ENCODE measurements at regions not wholly inside any gene's neighbourhood (a gene's known extent, or its start where the extent isn't known, plus 50 kb on each side); places are given as distances from the start of the nearest gene placed in this dataset.
"Not testable (repeated sequence)": the region's sequence is repeated elsewhere in the genome, so short reads cannot be mapped to it uniquely, and the experiment has no call there.

DNA sequence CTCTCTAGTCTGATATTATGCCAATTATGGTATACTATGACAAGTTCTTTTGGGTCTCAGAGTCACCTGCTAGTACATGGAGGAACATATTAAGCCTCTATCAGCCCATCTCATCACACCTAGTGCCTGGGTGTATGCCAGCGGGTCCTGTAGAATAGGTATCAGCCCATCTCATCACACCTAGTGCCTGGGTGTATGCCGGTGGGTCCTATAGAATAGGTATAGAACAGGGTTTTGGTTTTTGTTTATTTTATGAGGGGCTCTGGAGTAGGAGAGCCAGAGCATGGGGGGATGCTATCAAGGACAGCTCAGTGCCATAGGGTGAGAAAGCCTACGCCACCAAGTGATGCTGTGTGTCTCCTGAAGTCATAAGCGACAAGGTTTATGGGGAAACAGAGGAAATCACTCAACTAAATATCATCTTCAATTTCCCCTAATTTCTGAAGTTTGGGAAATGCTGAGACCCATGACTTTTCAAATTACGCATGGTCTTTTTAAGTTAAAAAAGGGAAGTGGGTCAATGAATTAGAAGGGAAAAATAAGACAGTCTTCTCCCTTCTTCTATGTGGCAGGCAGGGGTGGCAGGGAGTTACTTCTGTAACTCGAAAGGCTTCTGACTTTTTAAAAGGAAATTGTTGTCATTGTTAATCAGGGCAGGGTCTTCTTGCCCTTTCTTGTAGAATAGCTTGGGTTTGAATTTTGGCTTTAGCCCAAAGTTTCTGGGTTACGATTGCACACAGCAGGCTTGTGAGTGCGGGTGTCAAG, 781.0 kb upstream of the TPTE start:
- H3K36me3 ChIP-seq (ENCODE audit: control insufficient read depth, insufficient read depth, low read length); intact Hi-C loops (cut with micrococcal nuclease); H3K27me3 ChIP-seq (ENCODE audit: control insufficient read depth in 2 of 2, insufficient read depth in 2 of 2, low read length in 2 of 2); H3K9me1 ChIP-seq (ENCODE audit: control insufficient read depth, insufficient read depth, low read length); H4K20me1 ChIP-seq (replicated peaks; ENCODE audit: control insufficient read depth, insufficient read depth, low read length); DNase-seq (ENCODE audit: extremely low read depth in 1 of 4, low spot score in 3 of 4); POLR2A ChIA-PET; H3K4me1 ChIP-seq (replicated peaks in 1 of 2; ENCODE audit: control insufficient read depth in 2 of 2, insufficient read depth in 2 of 2, low read length in 2 of 2); H3K4me3 ChIP-seq; CTCF ChIA-PET (ENCODE audit: low intra/inter-chr PET ratio); BruUV-seq (replicated peaks); ATAC-seq; H3K9ac ChIP-seq (ENCODE audit: insufficient read depth in 1 of 2, low read depth in 2 of 2, low read length in 2 of 2); H3K4me2 ChIP-seq (ENCODE audit: insufficient read depth, low read length); in situ Hi-C loops (cut with MboI); H2AFZ ChIP-seq (ENCODE audit: low read depth, low read length); FAIRE-seq; H3K79me2 ChIP-seq (ENCODE audit: control insufficient read depth, insufficient read depth, low read length); H3K27ac ChIP-seq (ENCODE audit: extremely low read depth, low read depth, low read length); H3K9me3 ChIP-seq (replicated peaks; ENCODE audit: control insufficient read depth, insufficient read depth, low read depth, low read length): not testable (repeated sequence)
- 3% methylated on average over 7 of the region's 8 CpGs for WGBS (ENCODE audit: insufficient coverage, low coverage, missing lambda C conversion rate)

DNA sequence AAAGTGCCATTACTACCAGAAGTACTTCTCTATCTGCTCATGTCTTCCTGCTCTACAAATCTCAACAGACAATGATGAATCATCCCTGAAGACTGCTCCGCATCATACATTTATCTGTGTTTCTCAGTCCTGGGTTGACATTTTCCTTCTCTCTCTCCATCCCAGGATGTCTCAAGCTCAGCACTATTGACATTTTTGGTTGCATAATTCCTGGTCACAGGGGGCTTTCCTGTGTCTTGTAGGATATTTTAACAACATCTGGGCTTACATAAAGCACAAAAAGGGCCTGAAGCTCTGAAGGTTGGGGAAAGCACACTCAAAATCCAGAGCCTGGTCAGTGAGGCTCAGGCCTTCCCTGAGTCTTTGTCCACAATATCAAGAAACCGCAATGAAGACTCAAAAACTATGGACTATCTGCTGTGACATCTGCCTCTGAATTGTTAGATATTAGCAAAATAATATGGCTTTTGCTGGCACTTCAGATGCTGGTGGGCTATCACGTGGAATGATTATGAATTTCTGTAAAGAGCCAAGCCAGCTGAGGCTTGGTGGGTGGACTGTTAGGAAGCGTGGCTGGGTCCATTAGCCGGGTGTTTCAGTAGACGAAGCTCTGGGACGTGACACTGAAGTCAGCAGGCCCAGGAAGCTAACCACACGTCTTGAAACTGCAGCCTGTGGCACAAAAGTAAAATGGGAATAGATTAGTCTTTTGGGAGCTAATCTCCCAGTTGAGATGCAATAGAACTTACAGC, 780.2 kb upstream of the TPTE start:
- H3K9me1 ChIP-seq (ENCODE audit: control insufficient read depth, insufficient read depth, low read length); H3K4me3 ChIP-seq; BruUV-seq (replicated peaks); H3K4me1 ChIP-seq (replicated peaks in 1 of 2; ENCODE audit: control insufficient read depth in 2 of 2, insufficient read depth in 2 of 2, low read length in 2 of 2); H4K20me1 ChIP-seq (replicated peaks; ENCODE audit: control insufficient read depth, insufficient read depth, low read length); H3K36me3 ChIP-seq (ENCODE audit: control insufficient read depth, insufficient read depth, low read length); ATAC-seq; FAIRE-seq; H3K27ac ChIP-seq (ENCODE audit: extremely low read depth, low read depth, low read length); DNase-seq (ENCODE audit: extremely low read depth in 1 of 4, low spot score in 3 of 4); in situ Hi-C loops (cut with MboI); H3K9me3 ChIP-seq (replicated peaks; ENCODE audit: control insufficient read depth, insufficient read depth, low read depth, low read length); CTCF ChIA-PET (ENCODE audit: low intra/inter-chr PET ratio); intact Hi-C loops (cut with micrococcal nuclease); H3K9ac ChIP-seq (ENCODE audit: insufficient read depth in 1 of 2, low read depth in 2 of 2, low read length in 2 of 2); H3K79me2 ChIP-seq (ENCODE audit: control insufficient read depth, insufficient read depth, low read length); H2AFZ ChIP-seq (ENCODE audit: low read depth, low read length); POLR2A ChIA-PET; H3K4me2 ChIP-seq (ENCODE audit: insufficient read depth, low read length); H3K27me3 ChIP-seq (ENCODE audit: control insufficient read depth in 2 of 2, insufficient read depth in 2 of 2, low read length in 2 of 2): not testable (repeated sequence)
- WGBS (ENCODE audit: insufficient coverage, low coverage, missing lambda C conversion rate), result 0% methylated on average over 8 of the region's 8 CpGs

DNA sequence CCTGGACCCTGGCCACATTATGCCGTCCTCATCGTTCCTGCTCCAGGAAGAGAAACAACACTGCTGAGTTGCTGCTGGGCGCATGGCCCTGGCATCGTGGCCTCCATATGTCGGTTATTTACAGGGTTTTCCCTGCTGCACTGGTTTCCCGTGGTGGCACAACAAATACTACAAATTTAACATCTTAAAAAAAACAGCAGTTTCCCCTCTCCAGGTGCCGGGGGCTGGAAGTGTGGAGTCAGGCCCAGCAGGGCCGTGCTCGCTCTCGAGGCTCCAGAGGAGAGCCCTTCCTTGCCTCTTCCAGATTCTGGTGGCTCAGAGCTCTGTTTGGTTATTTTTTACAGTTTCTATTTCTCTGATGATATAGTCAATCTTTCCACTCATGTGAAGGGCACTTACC, 777.8 kb upstream of the TPTE start:
- H2AFZ ChIP-seq (ENCODE audit: low read depth, low read length); H3K27me3 ChIP-seq (ENCODE audit: control insufficient read depth in 2 of 2, insufficient read depth in 2 of 2, low read length in 2 of 2); FAIRE-seq; H3K79me2 ChIP-seq (ENCODE audit: control insufficient read depth, insufficient read depth, low read length); BruUV-seq (replicated peaks); H3K36me3 ChIP-seq (ENCODE audit: control insufficient read depth, insufficient read depth, low read length); H4K20me1 ChIP-seq (replicated peaks; ENCODE audit: control insufficient read depth, insufficient read depth, low read length); POLR2A ChIA-PET; in situ Hi-C loops (cut with MboI); CTCF ChIA-PET (ENCODE audit: low intra/inter-chr PET ratio); ATAC-seq; H3K9me1 ChIP-seq (ENCODE audit: control insufficient read depth, insufficient read depth, low read length); H3K27ac ChIP-seq (ENCODE audit: extremely low read depth, low read depth, low read length); H3K4me1 ChIP-seq (replicated peaks in 1 of 2; ENCODE audit: control insufficient read depth in 2 of 2, insufficient read depth in 2 of 2, low read length in 2 of 2); H3K4me3 ChIP-seq; intact Hi-C loops (cut with micrococcal nuclease); H3K4me2 ChIP-seq (ENCODE audit: insufficient read depth, low read length); H3K9me3 ChIP-seq (replicated peaks; ENCODE audit: control insufficient read depth, insufficient read depth, low read depth, low read length); DNase-seq (ENCODE audit: extremely low read depth in 1 of 4, low spot score in 3 of 4); H3K9ac ChIP-seq (ENCODE audit: insufficient read depth in 1 of 2, low read depth in 2 of 2, low read length in 2 of 2): not testable (repeated sequence)
- 0% methylated on average over 6 of the region's 10 CpGs for WGBS (ENCODE audit: insufficient coverage, low coverage, missing lambda C conversion rate)

DNA sequence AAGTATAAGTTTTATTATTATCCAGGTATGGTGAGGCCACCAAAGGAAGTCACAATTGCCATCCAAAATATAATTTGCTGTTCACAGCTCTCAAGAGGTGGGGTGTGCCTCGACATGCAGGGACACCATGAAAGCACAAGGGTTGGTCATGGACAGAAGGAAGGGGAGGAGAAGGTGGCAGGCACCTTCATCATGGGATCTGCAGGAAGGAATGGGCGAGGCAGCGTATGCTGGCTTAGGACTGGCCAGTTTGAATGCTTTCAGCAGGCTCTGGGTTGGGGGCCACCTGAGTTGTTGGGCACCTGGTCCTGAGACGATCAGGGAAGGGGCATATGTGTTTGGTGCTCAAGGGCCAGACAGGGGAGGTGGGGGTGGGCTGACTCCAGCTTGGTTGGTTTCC, 777.2 kb upstream of the TPTE start:
- BruUV-seq (replicated peaks); H3K27me3 ChIP-seq (ENCODE audit: control insufficient read depth in 2 of 2, insufficient read depth in 2 of 2, low read length in 2 of 2); CTCF ChIA-PET (ENCODE audit: low intra/inter-chr PET ratio); H3K4me1 ChIP-seq (replicated peaks in 1 of 2; ENCODE audit: control insufficient read depth in 2 of 2, insufficient read depth in 2 of 2, low read length in 2 of 2); in situ Hi-C loops (cut with MboI); FAIRE-seq; POLR2A ChIA-PET; H3K4me2 ChIP-seq (ENCODE audit: insufficient read depth, low read length); H3K9me1 ChIP-seq (ENCODE audit: control insufficient read depth, insufficient read depth, low read length); H3K4me3 ChIP-seq; H4K20me1 ChIP-seq (replicated peaks; ENCODE audit: control insufficient read depth, insufficient read depth, low read length); ATAC-seq; H3K27ac ChIP-seq (ENCODE audit: extremely low read depth, low read depth, low read length); intact Hi-C loops (cut with micrococcal nuclease); H2AFZ ChIP-seq (ENCODE audit: low read depth, low read length); H3K36me3 ChIP-seq (ENCODE audit: control insufficient read depth, insufficient read depth, low read length); H3K9me3 ChIP-seq (replicated peaks; ENCODE audit: control insufficient read depth, insufficient read depth, low read depth, low read length); H3K79me2 ChIP-seq (ENCODE audit: control insufficient read depth, insufficient read depth, low read length); DNase-seq (ENCODE audit: extremely low read depth in 1 of 4, low spot score in 3 of 4); H3K9ac ChIP-seq (ENCODE audit: insufficient read depth in 1 of 2, low read depth in 2 of 2, low read length in 2 of 2): not testable (repeated sequence)
- WGBS (ENCODE audit: insufficient coverage, low coverage, missing lambda C conversion rate), result under 1% methylated on average over 4 of the region's 4 CpGs
